ENCODE measurements at regions not wholly inside any gene's neighbourhood (a gene's known extent, or its start where the extent isn't known, plus 50 kb on each side); places are given as distances from the start of the nearest gene placed in this dataset.

DNA sequence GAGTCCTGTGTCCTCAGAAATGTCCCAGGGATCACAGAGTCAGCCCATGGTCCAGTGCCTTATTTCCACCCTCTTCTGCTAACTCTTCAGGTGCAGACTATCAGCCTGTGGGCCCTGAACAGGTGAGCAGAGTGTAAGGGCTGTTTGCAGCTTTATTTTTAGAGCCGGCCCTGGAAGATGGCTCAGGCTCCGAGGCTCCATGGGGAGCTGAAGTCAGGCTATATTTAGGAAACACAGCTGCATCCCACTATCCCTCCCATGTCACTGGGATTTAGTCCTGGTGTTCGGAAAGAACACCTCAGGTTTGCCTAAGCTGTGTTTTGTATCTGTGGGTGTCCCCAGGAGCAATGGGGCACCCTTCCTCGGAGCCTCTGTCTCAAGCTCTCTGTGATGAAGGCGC is 126.9 kb downstream of the RPS24 start:
- ATAC-seq (ENCODE audit: low read depth) (no peak), DNase-seq (no peak)
- Histone ChIP-seq H3K36me3 (replicated peaks in 1 of 2; ENCODE audit: control extremely low read depth in 1 of 2, control insufficient read depth in 1 of 2, extremely low read depth in 1 of 2, insufficient read depth in 2 of 2, low read length in 1 of 2) (no peaks in the 10 kb centered on the region), H3K4me2 (replicated peaks; ENCODE audit: low read depth, low read length, poor library complexity, severe bottlenecking) (no peak overlapping the region), H3K4me3 (ENCODE audit: control extremely low read depth in 1 of 5, extremely low read depth in 1 of 5, insufficient read depth in 1 of 5, low read depth in 2 of 5, low read length in 4 of 5) (no peak overlapping the region), H4K20me1 (ENCODE audit: control insufficient read depth, insufficient read depth, low read length, poor library complexity, severe bottlenecking) (no peaks in the 10 kb centered on the region), H3K9me3 (ENCODE audit: control extremely low read depth in 1 of 3, control insufficient read depth in 2 of 3, insufficient read depth in 1 of 3, low read length in 2 of 3) (peaks cover 0 to 16% (median 0%) of the 10 kb centered on the region in 3 donors), H3K9ac (ENCODE audit: low read length) (no peak overlapping the region), H3K27me3 (replicated peaks in 1 of 4; ENCODE audit: control extremely low read depth in 1 of 4, control insufficient read depth in 3 of 4, insufficient read depth in 4 of 4, low read length in 3 of 4) (peaks cover 0 to 4% (median 0%) of the 10 kb centered on the region in 4 experiments), H3K4me1 (ENCODE audit: control insufficient read depth in 2 of 2, insufficient read depth in 2 of 2, low read length in 2 of 2) (no peaks in the 10 kb centered on the region), H2AFZ (ENCODE audit: insufficient read depth, low read depth, low read length, poor library complexity, severe bottlenecking) (no peak overlapping the region), H3K27ac (ENCODE audit: low read length in 2 of 2) (no peak overlapping the region), H3K79me2 (ENCODE audit: control insufficient read depth, insufficient read depth, low read length) (no peaks in the 10 kb centered on the region)
- ChIA-PET POLR2A (no interaction called here), CTCF (interaction anchor here (0.9 kb wide), 1 partner anchor 19 kb away, joined by 3 read pairs; no protein-coding TSS in a partner anchor)
- no peak overlapping the region for H3K27ac Mint-ChIP-seq
- H3K27me3 Mint-ChIP-seq: peaks cover 27% of the 10 kb centered on the region
- H3K9me3 Mint-ChIP-seq (ENCODE audit: insufficient read depth): peaks cover 9% of the 10 kb centered on the region
- intact Hi-C loops (cut with micrococcal nuclease): no loop called here
- no peak overlapping the region for H3K4me3 Mint-ChIP-seq
- TF ChIP-seq, protein P1, sequence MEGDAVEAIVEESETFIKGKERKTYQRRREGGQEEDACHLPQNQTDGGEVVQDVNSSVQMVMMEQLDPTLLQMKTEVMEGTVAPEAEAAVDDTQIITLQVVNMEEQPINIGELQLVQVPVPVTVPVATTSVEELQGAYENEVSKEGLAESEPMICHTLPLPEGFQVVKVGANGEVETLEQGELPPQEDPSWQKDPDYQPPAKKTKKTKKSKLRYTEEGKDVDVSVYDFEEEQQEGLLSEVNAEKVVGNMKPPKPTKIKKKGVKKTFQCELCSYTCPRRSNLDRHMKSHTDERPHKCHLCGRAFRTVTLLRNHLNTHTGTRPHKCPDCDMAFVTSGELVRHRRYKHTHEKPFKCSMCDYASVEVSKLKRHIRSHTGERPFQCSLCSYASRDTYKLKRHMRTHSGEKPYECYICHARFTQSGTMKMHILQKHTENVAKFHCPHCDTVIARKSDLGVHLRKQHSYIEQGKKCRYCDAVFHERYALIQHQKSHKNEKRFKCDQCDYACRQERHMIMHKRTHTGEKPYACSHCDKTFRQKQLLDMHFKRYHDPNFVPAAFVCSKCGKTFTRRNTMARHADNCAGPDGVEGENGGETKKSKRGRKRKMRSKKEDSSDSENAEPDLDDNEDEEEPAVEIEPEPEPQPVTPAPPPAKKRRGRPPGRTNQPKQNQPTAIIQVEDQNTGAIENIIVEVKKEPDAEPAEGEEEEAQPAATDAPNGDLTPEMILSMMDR (IDR thresholded peaks at IDR 0.05): no peak
- no peak for TF ChIP-seq EZH2 (IDR thresholded peaks at IDR 0.05; ENCODE audit: borderline replicate concordance, insufficient read depth, low read depth, low read length, poor library complexity, severe bottlenecking)
- H3K4me1 Mint-ChIP-seq: no peaks in the 10 kb centered on the region
- WGBS (ENCODE audit: insufficient coverage): 83% methylated on average over 3 of the region's 5 CpGs

DNA sequence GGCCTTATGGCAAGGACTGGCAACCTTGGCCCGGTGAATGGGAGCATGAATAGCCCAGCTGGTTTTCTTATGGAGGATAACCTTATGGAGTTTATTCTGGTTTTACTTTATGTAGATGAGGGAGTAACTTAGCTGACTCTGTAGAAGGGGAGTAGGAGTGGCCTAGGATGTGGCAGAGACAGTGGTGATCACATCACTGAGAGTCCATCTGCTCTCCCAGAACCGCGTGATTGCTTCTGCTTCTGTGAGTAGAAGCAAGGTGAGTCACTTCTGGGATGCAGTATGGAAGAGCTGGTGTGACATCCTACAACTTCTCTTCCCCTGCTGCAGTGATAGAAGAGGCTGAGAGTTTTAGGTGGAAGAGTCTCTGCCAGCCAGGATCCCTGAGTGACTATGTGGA is 129.2 kb downstream of the RPS24 start:
- no peak for TF ChIP-seq EZH2 (IDR thresholded peaks at IDR 0.05; ENCODE audit: borderline replicate concordance, insufficient read depth, low read depth, low read length, poor library complexity, severe bottlenecking)
- TF ChIP-seq, protein P1 (IDR thresholded peaks at IDR 0.05): no peak
- Histone ChIP-seq H3K9me3 (ENCODE audit: control extremely low read depth in 1 of 3, control insufficient read depth in 2 of 3, insufficient read depth in 1 of 3, low read length in 2 of 3) (peaks cover 0 to 16% (median 0%) of the 10 kb centered on the region in 3 donors), H3K79me2 (ENCODE audit: control insufficient read depth, insufficient read depth, low read length) (no peaks in the 10 kb centered on the region), H4K20me1 (ENCODE audit: control insufficient read depth, insufficient read depth, low read length, poor library complexity, severe bottlenecking) (no peaks in the 10 kb centered on the region), H3K4me1 (ENCODE audit: control insufficient read depth in 2 of 2, insufficient read depth in 2 of 2, low read length in 2 of 2) (no peaks in the 10 kb centered on the region), H3K27me3 (replicated peaks in 1 of 4; ENCODE audit: control extremely low read depth in 1 of 4, control insufficient read depth in 3 of 4, insufficient read depth in 4 of 4, low read length in 3 of 4) (peaks cover 0 to 4% (median 0%) of the 10 kb centered on the region in 4 experiments), H2AFZ (ENCODE audit: insufficient read depth, low read depth, low read length, poor library complexity, severe bottlenecking) (no peak overlapping the region), H3K36me3 (replicated peaks in 1 of 2; ENCODE audit: control extremely low read depth in 1 of 2, control insufficient read depth in 1 of 2, extremely low read depth in 1 of 2, insufficient read depth in 2 of 2, low read length in 1 of 2) (no peaks in the 10 kb centered on the region), H3K27ac (ENCODE audit: low read length in 2 of 2) (no peak overlapping the region), H3K4me2 (replicated peaks; ENCODE audit: low read depth, low read length, poor library complexity, severe bottlenecking) (no peak overlapping the region), H3K4me3 (ENCODE audit: control extremely low read depth in 1 of 5, extremely low read depth in 1 of 5, insufficient read depth in 1 of 5, low read depth in 2 of 5, low read length in 4 of 5) (no peak overlapping the region), H3K9ac (ENCODE audit: low read length) (no peak overlapping the region)
- no peak overlapping the region for H3K4me3 Mint-ChIP-seq
- ChIA-PET CTCF (no interaction called here), POLR2A (no interaction called here)
- H3K9me3 Mint-ChIP-seq (ENCODE audit: insufficient read depth): peaks cover 9% of the 10 kb centered on the region
- H3K4me1 Mint-ChIP-seq: no peaks in the 10 kb centered on the region
- peaks cover 23% of the 10 kb centered on the region for H3K27me3 Mint-ChIP-seq
- ATAC-seq (ENCODE audit: low read depth): no peak
- no peak overlapping the region for H3K27ac Mint-ChIP-seq
- intact Hi-C loops (cut with micrococcal nuclease): no loop called here
- WGBS (ENCODE audit: insufficient coverage): 86% methylated on average over 1 of the region's 3 CpGs
- DNase-seq: no peak
